ENCODE measurements at regions not wholly inside any gene's neighbourhood (a gene's known extent, or its start where the extent isn't known, plus 50 kb on each side); places are given as distances from the start of the nearest gene placed in this dataset.
A peak's percentile ranks its signal among the peaks of the same experiment; 100 is the strongest.

DNA sequence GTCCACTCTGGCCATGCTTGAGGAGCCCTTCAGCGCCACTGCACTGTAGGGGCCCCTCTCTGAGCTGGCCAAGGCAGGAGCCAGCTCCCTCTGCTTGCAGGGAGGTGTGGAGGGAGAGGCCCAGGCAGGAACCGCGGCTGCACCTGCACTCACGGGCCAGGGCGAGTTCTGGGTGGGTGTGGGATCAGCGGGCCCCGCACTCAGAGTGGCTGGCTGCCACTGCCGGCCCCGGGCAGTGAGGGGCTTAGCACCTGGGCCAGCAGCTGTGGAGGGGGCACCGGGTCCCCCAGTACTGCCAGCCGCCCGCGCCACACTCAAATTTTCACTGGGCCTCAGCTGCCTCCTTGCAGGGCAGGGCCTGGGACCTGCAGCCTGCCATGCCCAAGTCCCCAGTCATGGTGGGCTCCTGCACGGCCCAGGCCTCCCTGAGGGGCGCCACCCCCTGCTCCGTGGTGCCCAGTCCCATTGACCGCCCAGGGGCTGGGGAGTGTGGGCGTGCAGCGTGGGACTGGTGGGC, 347.2 kb upstream of the SPOCK3 start:
- WGBS (ENCODE audit: insufficient coverage, insufficient read length): no CpG with 5 or more reads among the region's 19 CpGs
- Histone ChIP-seq H3K27me3 (ENCODE audit: control insufficient read depth, insufficient read depth, low read length) (no peaks in the 10 kb centered on the region), H3K36me3 (ENCODE audit: control insufficient read depth, insufficient read depth, low read length) (no peaks in the 10 kb centered on the region; the same call in 1 of the 2 replicates), H3K27ac (ENCODE audit: low read length) (no peak overlapping the region), H3K4me1 (ENCODE audit: control insufficient read depth, insufficient read depth, low read length) (no peaks in the 10 kb centered on the region), H3K4me3 (ENCODE audit: low read length) (no peak overlapping the region), H3K9me3 (ENCODE audit: control insufficient read depth, insufficient read depth, low read length) (no peaks in the 10 kb centered on the region)
- no peak for DNase-seq (ENCODE audit: low read depth, low spot score)

DNA sequence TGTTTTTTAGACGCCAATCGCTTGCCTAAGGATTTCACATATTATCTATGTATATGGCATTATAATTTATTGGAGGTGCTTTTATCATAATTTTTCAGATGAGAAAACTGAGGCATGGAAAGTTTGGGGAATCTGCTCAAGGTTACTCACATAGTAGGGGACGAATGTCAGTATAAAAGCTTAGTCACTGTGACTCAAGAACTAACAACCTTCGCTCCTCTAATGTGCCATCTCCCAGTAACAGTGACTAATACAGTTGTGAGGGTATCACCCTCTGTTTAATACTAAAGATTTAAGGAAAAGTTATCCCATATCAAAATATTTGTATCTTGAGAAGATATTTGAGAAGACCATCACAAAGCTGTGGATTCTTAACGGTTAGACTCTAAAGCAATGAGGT, 353.1 kb upstream of the SPOCK3 start:
- H3K9me3 ChIP-seq (ENCODE audit: control insufficient read depth, insufficient read depth, low read length): no peaks in the 10 kb centered on the region
- H3K27ac ChIP-seq (ENCODE audit: low read length): no peak overlapping the region
- H3K27me3 ChIP-seq (ENCODE audit: control insufficient read depth, insufficient read depth, low read length): no peaks in the 10 kb centered on the region
- H3K4me1 ChIP-seq (ENCODE audit: control insufficient read depth, insufficient read depth, low read length): no peaks in the 10 kb centered on the region
- no CpG with 5 or more reads among the region's 5 CpGs for WGBS (ENCODE audit: insufficient coverage, insufficient read length)
- H3K36me3 ChIP-seq (ENCODE audit: control insufficient read depth, insufficient read depth, low read length): no peaks in the 10 kb centered on the region
- no peak for DNase-seq (ENCODE audit: low read depth, low spot score)
- H3K4me3 ChIP-seq (ENCODE audit: low read length): no peak overlapping the region

DNA sequence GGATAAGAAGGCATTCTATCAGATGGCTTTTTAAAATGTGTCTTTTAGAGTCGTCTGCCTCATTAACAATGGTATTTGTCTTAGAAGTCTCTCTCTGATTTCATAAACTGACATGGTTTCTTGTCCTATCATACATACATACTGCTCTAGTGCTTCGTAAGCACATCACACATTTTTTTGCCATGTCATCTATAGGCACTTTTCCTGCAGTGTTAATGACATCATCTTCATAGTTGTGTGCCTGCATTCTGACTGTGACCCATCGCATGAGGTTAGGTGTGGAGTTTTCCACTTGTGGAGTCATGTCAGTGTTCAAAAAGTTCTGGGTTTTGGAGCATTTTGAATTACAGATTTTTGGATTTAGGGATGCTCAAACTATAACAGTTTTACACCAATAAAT, 361.6 kb upstream of the SPOCK3 start:
- no CpG with 5 or more reads among the region's 3 CpGs for WGBS (ENCODE audit: insufficient coverage, insufficient read length)
- no peak overlapping the region for H3K4me3 ChIP-seq (ENCODE audit: low read length)
- no peak for DNase-seq (ENCODE audit: low read depth, low spot score)

DNA sequence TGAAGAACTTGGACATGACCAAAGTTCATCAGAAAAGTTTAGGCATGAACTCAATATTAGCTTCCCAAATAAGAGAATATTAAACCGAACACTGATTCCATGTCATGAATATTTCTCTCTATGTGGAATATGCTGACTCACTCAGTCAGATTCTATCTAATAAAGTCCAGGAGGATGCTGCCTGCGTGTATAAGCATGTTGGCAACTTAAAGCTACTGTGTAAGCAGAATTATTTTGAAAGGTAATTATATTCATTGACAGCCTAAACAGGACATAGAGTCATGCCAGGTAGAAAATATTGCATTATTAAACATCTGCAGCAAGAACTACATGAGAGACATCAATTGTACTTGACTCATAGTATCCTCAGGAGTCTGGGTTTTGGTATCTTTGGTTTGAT, 367.9 kb upstream of the SPOCK3 start:
- Histone ChIP-seq H3K9me3 (ENCODE audit: control insufficient read depth, insufficient read depth, low read length) (no peaks in the 10 kb centered on the region), H3K4me3 (ENCODE audit: low read length) (no peak overlapping the region), H3K27ac (ENCODE audit: low read length) (no peak overlapping the region), H3K4me1 (ENCODE audit: control insufficient read depth, insufficient read depth, low read length) (no peaks in the 10 kb centered on the region), H3K27me3 (ENCODE audit: control insufficient read depth, insufficient read depth, low read length) (no peaks in the 10 kb centered on the region), H3K36me3 (ENCODE audit: control insufficient read depth, insufficient read depth, low read length) (no peaks in the 10 kb centered on the region)
- WGBS (ENCODE audit: insufficient coverage, insufficient read length): no CpG with 5 or more reads among the region's 2 CpGs
- no peak for DNase-seq (ENCODE audit: low read depth, low spot score)

More for the DNA sequence above, 361.6 kb upstream of the SPOCK3 start:
- no peaks in the 10 kb centered on the region for H3K27me3 ChIP-seq (ENCODE audit: control insufficient read depth, insufficient read depth, low read length)
- no peaks in the 10 kb centered on the region for H3K4me1 ChIP-seq (ENCODE audit: control insufficient read depth, insufficient read depth, low read length)
- no peaks in the 10 kb centered on the region for H3K36me3 ChIP-seq (ENCODE audit: control insufficient read depth, insufficient read depth, low read length)
- no peak overlapping the region for H3K27ac ChIP-seq (ENCODE audit: low read length)
- no peaks in the 10 kb centered on the region for H3K9me3 ChIP-seq (ENCODE audit: control insufficient read depth, insufficient read depth, low read length)

DNA sequence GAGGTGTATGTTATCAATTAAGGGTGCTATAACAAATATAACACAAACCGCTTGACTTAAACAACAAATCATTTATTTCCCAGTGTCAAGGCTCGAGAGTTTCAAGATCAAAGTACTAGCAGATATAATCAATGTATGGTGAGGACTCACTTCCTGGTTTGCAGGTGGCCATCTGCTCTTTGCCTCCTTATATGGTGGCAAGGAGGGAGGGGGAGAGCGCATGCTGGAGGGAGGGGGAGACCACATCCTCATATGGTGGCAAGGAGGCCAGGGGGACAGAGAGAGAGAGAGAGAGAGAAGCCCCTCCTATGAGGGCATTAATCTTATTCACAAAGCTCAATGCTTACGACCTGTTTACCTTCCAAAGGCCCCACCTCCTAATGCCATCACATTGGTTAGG, 372.3 kb upstream of the SPOCK3 start:
- Histone ChIP-seq H3K4me1 (ENCODE audit: control insufficient read depth, insufficient read depth, low read length) (no peaks in the 10 kb centered on the region), H3K27ac (ENCODE audit: low read length) (no peak overlapping the region), H3K9me3 (ENCODE audit: control insufficient read depth, insufficient read depth, low read length) (no peaks in the 10 kb centered on the region), H3K27me3 (ENCODE audit: control insufficient read depth, insufficient read depth, low read length) (no peaks in the 10 kb centered on the region), H3K4me3 (ENCODE audit: low read length) (no peak overlapping the region), H3K36me3 (ENCODE audit: control insufficient read depth, insufficient read depth, low read length) (no peaks in the 10 kb centered on the region)
- WGBS (ENCODE audit: insufficient coverage, insufficient read length): no CpG with 5 or more reads among the region's 4 CpGs
- DNase-seq (ENCODE audit: low read depth, low spot score): no peak

DNA sequence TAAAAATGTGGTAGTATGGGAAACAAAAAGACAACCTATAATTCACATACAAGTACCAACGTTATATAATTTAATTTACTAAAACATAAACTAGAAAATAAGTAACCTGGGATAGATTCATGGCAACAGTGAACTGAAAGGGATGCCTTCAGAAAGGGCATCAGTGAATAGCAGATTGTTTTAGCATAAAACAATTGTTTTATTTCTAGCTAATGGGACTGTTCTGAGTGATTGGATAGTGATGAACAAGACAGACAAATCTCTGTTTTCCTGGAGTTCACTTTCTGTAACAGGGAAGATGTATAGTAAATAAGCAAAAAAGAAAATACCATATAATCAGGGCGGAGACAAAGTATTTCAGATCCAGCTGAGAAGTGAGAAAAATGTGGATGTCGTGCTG, 379.1 kb upstream of the SPOCK3 start:
- Histone ChIP-seq H3K4me3 (ENCODE audit: low read length) (no peak overlapping the region), H3K27ac (ENCODE audit: low read length) (no peak overlapping the region), H3K27me3 (ENCODE audit: control insufficient read depth, insufficient read depth, low read length) (no peaks in the 10 kb centered on the region), H3K9me3 (ENCODE audit: control insufficient read depth, insufficient read depth, low read length) (no peaks in the 10 kb centered on the region), H3K4me1 (ENCODE audit: control insufficient read depth, insufficient read depth, low read length) (no peaks in the 10 kb centered on the region), H3K36me3 (ENCODE audit: control insufficient read depth, insufficient read depth, low read length) (no peaks in the 10 kb centered on the region)
- WGBS (ENCODE audit: insufficient coverage, insufficient read length): no CpG with 5 or more reads among the region's 3 CpGs
- DNase-seq (ENCODE audit: low read depth, low spot score): no peak

DNA sequence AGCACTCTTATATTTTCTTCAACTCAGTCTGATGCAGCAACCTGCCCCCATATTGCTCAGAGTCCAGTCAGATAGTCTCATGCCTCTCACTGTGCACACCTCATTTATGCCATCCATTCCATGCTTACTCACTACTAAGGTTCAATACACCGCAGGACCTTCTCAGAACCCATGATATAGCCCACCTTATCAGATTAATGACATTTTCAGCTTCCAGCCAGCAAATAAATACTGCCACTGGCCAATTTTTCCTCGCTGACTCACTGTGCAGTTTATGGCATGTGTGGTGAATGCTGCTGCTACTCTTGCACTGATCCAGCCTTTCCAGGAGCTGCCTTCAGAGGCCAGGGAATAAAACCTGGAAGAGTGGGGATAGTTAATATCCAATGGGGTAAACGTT, 380.6 kb upstream of the SPOCK3 start:
- Histone ChIP-seq H3K9me3 (ENCODE audit: control insufficient read depth, insufficient read depth, low read length) (no peaks in the 10 kb centered on the region), H3K4me1 (ENCODE audit: control insufficient read depth, insufficient read depth, low read length) (no peaks in the 10 kb centered on the region), H3K27me3 (ENCODE audit: control insufficient read depth, insufficient read depth, low read length) (no peaks in the 10 kb centered on the region), H3K27ac (ENCODE audit: low read length) (no peak overlapping the region), H3K4me3 (ENCODE audit: low read length) (no peak overlapping the region), H3K36me3 (ENCODE audit: control insufficient read depth, insufficient read depth, low read length) (no peaks in the 10 kb centered on the region)
- WGBS (ENCODE audit: insufficient coverage, insufficient read length): no CpG with 5 or more reads among the region's 3 CpGs
- no peak for DNase-seq (ENCODE audit: low read depth, low spot score)

DNA sequence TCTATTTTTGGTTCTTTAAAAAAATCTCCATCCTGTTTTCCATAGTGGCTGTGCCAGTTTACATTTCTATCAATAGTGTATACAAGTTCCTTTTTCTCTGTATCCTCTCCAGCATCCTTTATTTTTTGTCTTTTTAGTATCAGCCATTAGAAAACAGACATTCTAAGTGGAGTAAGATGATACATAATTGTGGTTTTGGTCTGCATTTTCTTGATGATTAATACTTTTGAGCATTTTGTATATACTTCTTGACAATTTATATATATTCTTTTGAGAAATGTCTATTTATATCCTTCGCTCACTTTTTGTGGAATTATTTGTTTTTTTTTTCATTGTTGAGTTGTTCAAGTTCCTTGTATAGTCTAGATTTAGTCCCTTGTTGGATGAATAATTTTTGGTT, 382.2 kb upstream of the SPOCK3 start:
- DNase-seq (ENCODE audit: low read depth, low spot score): no peak
- WGBS (ENCODE audit: insufficient coverage, insufficient read length): no CpG with 5 or more reads among the region's 1 CpG

DNA sequence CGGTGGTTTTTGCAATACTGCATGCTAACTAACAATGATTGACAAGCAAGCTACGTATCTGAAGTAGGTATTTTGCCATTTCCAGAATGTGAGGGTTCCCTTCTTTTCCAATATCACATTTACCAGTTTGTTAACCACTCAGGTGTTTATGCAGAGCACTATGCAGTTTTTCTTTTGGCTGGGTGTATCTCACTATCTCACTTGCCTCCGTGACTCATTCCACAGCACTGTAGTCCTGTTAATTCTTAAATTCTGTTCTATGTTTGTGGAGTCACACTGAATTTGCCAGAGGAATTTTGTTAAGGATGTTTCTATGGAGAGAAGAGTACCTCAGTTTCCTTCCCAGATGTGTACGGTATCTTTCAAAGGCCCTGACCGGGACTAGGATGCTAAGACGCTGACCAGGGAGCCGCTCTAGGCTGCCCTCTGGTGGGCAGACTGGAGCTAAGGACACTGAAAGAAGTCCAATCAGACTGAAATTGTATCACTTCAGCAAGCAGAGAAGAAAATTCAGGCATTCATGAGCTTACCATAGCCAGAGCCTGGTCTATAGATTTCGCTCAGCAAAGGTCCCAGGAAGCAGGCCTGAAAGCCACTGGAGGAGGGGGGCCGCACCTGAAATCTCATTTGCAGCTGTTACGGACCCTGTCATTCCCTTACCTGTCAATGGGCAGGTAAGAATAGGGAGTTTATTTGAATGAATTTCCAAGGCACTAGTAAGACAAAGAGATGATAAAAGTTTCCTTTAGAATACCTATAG, 388.4 kb upstream of the SPOCK3 start:
- no peak overlapping the region for H3K27ac ChIP-seq (ENCODE audit: low read length)
- H3K27me3 ChIP-seq (ENCODE audit: control insufficient read depth, insufficient read depth, low read length): no peaks in the 10 kb centered on the region
- WGBS (ENCODE audit: insufficient coverage, insufficient read length): no CpG with 5 or more reads among the region's 10 CpGs
- H3K4me1 ChIP-seq (ENCODE audit: control insufficient read depth, insufficient read depth, low read length): no peaks in the 10 kb centered on the region
- peak; percentile 29 for DNase-seq (ENCODE audit: low read depth, low spot score)
- no peaks in the 10 kb centered on the region for H3K9me3 ChIP-seq (ENCODE audit: control insufficient read depth, insufficient read depth, low read length)
- H3K4me3 ChIP-seq (ENCODE audit: low read length): no peak overlapping the region
- H3K36me3 ChIP-seq (ENCODE audit: control insufficient read depth, insufficient read depth, low read length): no peaks in the 10 kb centered on the region

More for the DNA sequence above, 382.2 kb upstream of the SPOCK3 start:
- Histone ChIP-seq H3K36me3 (ENCODE audit: control insufficient read depth, insufficient read depth, low read length) (no peaks in the 10 kb centered on the region), H3K27ac (ENCODE audit: low read length) (no peak overlapping the region), H3K4me1 (ENCODE audit: control insufficient read depth, insufficient read depth, low read length) (no peaks in the 10 kb centered on the region), H3K27me3 (ENCODE audit: control insufficient read depth, insufficient read depth, low read length) (no peaks in the 10 kb centered on the region), H3K4me3 (ENCODE audit: low read length) (no peak overlapping the region), H3K9me3 (ENCODE audit: control insufficient read depth, insufficient read depth, low read length) (no peaks in the 10 kb centered on the region)

DNA sequence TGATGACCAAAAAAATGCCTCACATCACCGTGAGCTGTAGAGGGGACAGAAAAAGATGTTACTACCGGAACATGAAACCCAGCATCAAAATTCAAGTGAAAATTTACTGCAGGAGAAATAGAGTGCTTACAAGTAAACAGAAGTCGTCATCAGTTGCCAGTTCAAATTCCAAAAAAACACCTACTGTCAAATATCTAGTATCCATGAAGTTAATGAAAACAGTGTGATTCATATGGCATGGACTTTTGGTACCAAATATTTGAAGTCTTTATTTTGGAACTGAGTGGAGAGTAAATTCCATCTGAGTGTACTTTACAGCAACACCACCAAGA, 388.9 kb upstream of the SPOCK3 start:
- H3K4me3 ChIP-seq (ENCODE audit: low read length): no peak overlapping the region
- no peaks in the 10 kb centered on the region for H3K4me1 ChIP-seq (ENCODE audit: control insufficient read depth, insufficient read depth, low read length)
- DNase-seq (ENCODE audit: low read depth, low spot score): no peak
- H3K27me3 ChIP-seq (ENCODE audit: control insufficient read depth, insufficient read depth, low read length): no peaks in the 10 kb centered on the region
- H3K27ac ChIP-seq (ENCODE audit: low read length): no peak overlapping the region
- H3K36me3 ChIP-seq (ENCODE audit: control insufficient read depth, insufficient read depth, low read length): no peaks in the 10 kb centered on the region
- no CpG with 5 or more reads among the region's 3 CpGs for WGBS (ENCODE audit: insufficient coverage, insufficient read length)
- H3K9me3 ChIP-seq (ENCODE audit: control insufficient read depth, insufficient read depth, low read length): no peaks in the 10 kb centered on the region

DNA sequence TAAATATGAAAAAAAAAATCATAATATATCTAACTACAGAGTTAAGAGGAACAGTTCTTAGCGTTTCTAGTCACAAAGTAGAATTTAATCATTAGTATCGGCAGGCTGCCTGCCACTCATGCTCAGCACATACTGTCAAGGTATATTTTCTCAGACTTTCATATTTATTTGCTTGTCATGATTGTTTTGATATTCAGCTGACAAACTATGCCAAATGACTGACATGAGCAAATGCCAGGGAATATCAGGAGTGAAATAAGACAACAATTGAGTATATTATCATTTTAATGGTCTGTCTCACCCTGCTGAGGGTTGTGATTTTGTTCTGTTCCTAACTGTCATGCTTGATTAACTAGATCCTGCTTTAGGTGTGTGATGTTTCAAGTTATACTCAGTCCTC, 395.0 kb upstream of the SPOCK3 start:
- Histone ChIP-seq H3K27ac (ENCODE audit: low read length) (no peak overlapping the region), H3K9me3 (ENCODE audit: control insufficient read depth, insufficient read depth, low read length) (no peaks in the 10 kb centered on the region), H3K4me1 (ENCODE audit: control insufficient read depth, insufficient read depth, low read length) (no peaks in the 10 kb centered on the region), H3K4me3 (ENCODE audit: low read length) (no peak overlapping the region), H3K27me3 (ENCODE audit: control insufficient read depth, insufficient read depth, low read length) (no peaks in the 10 kb centered on the region), H3K36me3 (ENCODE audit: control insufficient read depth, insufficient read depth, low read length) (no peaks in the 10 kb centered on the region)
- no CpG with 5 or more reads among the region's 2 CpGs for WGBS (ENCODE audit: insufficient coverage, insufficient read length)
- no peak for DNase-seq (ENCODE audit: low read depth, low spot score)

Data from iPS DF 6.9 (cell line).